HG02973 (cell line): ENCODE measurements at regions not wholly inside any gene's neighbourhood (a gene's known extent, or its start where the extent isn't known, plus 50 kb on each side); places are given as distances from the start of the nearest gene placed in this dataset.
A peak's percentile ranks its signal among the peaks of the same experiment; 100 is the strongest.
"Not testable (repeated sequence)": the region's sequence is repeated elsewhere in the genome, so short reads cannot be mapped to it uniquely, and the experiment has no call there.

Source experiments
- ATAC-seq: cut with Tn5 transposase; IDR thresholded peaks from one replicate; pipeline ENCODE4 v1.9.1; 2021; ENCODE audit warnings: moderate library complexity; ENCODE audit not compliant: unreplicated experiment

DNA sequence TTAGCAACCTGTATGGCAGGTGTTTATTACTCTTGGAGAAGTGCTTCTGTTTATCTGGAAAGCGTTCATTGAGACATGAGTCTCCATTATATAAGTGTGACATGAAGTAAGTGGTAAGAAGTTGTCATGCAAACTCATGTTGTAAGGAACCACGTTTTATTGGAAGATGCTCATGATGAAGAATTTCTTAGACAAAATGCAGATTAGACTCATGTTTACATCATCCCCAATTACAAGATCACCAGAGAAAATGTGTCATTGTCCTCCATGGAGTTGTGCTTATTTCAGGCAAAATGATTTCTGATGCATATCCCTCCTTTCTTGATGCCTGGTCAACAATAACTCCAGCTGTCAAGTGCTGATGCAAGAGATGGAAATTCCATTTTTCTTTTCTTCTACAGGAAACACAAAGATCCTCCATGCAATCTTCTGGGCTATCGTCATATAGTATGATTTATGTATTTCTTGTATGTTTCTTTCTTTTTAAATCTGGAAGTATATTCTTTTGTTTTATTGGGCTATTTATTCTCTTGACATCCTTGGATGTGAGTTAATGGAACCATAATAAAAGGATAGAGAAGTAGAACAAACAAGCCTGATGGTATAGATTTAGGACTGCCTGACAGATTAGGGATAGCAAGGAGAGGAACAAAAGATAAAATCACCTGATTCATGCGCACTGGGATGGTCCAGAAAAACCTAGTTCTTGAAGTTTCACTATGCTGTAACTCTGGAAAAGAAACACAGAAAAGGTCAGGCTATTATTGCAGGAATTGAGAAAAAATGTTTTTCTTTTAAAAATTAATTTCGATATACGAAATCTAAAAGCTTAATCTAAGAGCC is 50.7 kb upstream of the DIAPH3 start:
- ATAC-seq, result no peak

GRCh38 chr13:60220072-60220471 is 56.3 kb upstream of the DIAPH3 start:
- ATAC-seq, result no peak

GRCh38 chr13:60221581-60221980 is 57.9 kb upstream of the DIAPH3 start:
- no peak for ATAC-seq

- no peak for ATAC-seq
Observed at GRCh38 chr13:60226507-60226906, 62.8 kb upstream of the DIAPH3 start.

GRCh38 chr13:60227158-60227557 is 63.4 kb upstream of the DIAPH3 start:
- no peak for ATAC-seq

- ATAC-seq, result no peak
Observed at GRCh38 chr13:60229708-60230272, 66.1 kb upstream of the DIAPH3 start.

- peak; percentile 80 for ATAC-seq
Observed at GRCh38 chr13:60230593-60230992, 66.9 kb upstream of the DIAPH3 start.

GRCh38 chr13:60242043-60242595 is 78.4 kb upstream of the DIAPH3 start:
- ATAC-seq, result no peak

GRCh38 chr13:60244381-60244780 is 80.7 kb upstream of the DIAPH3 start:
- ATAC-seq, result no peak

DNA sequence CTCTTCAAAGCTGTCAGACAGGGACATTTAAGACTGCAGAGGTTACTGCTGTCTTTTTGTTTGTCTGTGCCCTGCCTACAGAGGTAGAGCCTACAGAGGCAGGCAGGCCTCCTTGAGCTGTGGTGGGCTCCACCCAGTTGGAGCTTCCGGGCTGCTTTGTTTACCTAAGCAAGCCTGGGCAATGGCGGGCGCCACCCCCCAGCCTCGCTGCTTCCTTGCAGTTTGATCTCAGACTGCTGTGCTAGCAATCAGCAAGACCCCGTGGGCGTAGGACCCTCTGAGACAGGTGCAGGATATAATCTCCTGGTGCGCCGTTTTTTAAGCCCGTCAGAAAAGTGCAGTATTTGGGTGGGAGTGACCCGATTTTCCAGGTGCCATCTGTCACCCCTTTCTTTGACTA is 87.7 kb upstream of the DIAPH3 start:
- not testable (repeated sequence) for ATAC-seq

DNA sequence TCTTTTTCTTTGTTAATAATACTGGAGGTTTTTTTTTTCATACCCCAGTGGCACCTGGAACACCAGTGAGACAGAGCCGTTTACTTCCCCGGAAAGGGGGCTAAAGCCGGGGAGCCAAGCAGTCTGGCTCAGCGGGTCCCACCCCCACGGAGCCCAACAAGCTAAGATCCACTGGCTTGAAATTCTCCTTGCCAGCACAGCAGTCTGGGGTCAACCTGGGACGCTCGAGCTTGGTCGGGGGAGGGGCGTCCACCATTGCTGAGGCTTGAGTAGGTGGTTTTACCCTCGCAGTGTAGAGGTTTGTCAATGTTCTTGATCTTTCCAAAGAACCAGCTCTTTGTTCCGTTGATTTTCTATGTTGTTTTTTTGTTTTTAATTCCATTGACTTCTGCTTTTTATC is 94.6 kb upstream of the DIAPH3 start:
- ATAC-seq, result no peak

DNA sequence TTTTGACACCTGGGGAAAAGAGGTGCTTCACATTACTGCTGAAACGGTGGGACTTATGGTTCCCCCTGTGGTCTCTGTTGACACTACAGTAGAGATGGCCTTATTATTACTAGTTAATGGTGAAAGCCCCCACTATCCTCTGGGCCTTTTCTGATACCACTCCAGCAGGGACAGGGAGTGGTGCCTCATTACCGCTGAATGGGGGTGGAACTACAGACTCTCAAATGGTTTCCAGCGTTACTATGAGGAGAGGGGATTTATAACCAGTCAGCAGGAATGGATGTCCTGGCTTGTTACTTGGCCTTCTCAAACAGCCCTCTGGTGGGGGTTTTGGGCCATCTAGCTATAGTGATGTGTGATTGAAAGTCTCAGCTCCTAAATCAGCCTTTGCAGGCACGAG is 96.7 kb upstream of the DIAPH3 start:
- no peak for ATAC-seq

DNA sequence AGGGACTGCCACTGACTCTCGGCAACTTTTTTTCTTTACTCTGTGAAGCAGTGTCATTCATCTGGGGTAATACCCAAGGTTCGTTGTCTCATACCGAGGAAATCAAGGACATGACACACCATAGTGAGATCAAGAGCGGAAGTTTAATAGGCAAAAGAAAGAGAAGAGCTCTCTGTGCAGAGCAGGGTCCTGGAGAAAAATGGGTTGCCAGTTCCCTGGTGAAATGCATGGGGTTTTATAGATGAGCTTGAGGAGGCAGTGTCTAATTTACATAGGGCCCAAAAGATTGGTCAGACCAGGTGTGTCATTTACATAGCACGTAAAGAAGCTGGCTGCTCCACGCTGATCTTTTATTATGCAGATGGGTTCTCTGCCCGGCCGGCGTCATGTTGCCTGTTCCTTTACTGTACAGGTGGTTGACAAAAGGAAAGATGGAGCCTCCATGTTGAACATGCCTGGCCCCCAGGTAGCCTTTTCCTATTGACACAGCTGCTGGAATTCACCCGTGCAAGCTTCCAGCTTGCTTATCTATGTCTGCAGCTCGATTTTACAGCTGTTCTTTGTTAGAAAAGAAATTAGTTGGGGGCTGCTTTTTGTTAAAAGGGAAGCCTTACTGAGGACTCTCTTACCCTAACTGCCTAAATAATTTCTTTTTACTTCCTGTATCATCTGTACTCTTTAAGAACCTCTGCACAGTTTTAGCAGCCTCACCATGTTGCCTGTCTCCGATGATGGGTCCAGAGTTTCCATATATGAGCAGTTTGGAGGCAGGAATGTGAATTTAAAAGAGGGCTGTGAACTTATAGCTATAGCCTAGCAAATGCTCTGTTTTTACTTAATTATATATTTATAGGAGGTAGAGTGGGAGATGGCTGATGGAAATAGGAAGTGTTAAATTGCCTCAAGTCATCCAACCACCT is 98.0 kb upstream of the DIAPH3 start:
- no peak for ATAC-seq

DNA sequence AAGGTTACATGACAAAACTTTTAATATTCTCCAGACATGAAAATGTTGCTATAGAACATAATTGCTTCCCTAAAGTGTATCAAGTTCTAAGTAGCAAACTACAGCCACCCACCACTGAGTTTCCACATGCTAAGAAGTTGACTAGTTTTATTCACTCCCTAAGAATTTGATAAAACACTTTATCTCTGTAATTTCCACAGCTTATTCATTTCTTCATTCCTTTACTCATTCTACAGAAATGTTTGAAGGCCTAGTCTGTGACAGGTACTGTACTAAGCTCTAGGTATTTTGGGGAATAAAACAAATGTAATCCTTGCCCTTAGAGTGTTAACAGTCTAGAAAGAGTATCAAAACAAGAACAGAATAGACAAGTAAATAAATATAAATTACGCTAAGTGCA is 101.8 kb upstream of the DIAPH3 start:
- ATAC-seq, result no peak

DNA sequence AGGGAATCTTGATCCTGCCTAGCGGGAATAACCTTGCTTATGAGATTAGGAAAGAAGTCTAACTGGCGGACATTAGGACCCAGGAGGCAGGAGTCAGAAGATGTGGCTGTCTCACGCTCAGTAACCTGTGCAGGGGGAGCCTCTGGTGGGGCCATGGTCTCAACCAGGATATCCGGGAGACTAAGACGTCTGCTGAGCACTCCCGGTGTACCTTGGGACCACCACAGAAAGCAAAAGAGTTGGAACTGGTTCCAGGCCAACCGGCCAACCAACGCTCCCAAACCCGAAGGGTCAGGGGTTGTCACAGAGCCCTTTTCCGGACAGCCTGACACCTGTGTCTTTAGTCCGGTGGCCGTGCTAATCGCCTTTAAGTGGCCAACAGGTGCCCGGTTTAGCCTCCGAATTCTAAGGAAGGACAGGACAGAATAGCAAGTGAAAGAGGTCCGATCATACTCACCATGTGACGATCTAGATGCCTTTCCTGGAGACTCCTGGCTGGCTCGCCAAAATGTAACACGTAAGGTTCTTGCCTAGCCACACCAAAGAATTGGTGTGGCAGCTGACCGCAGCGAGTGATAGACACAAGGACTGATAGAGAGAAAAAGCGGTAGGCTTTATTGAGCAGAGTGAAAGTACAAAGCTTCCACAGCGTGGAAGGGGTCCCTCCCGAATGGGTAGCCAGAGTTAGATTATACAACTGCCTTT is 103.9 kb upstream of the DIAPH3 start:
- peak; percentile 92 for ATAC-seq

DNA sequence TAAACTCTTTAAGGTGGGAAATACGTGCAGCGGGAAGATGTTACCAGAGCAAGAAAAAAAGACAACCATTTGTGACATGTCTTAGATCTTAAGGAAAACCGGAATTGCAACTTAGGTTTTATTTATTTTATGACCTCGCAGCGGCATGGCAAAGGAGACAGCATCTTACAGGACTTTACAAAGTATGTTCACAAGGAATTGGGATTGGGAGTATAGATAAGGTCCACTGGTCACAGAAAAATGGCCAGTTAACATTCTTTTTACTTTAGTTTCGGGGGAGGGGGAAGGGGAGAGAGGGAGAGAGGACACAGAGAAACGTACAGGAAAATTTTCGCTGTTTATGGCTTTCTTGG is 104.5 kb upstream of the DIAPH3 start:
- ATAC-seq, result no peak

- ATAC-seq, result no peak
Observed at GRCh38 chr13:60273971-60274527, 110.3 kb upstream of the DIAPH3 start.

DNA sequence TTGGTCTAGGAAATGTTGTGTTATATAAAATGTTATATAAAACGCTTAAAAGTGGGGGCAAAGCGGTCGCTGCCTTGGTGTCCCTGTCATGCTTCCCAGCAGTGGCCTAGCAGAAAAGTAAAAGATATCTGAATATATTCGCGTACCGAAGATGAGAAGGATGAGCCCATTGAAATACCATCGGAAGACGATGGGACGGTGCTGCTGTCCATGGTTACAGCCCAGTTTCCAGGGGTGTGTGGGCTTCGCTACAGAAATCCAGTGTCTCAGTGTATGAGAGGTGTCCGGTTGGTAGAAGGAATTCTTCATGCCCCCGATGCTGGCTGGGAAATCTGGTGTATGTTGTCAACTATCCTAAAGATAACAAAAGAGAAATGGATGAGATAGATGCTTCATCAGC is 110.9 kb upstream of the DIAPH3 start:
- no peak for ATAC-seq

DNA sequence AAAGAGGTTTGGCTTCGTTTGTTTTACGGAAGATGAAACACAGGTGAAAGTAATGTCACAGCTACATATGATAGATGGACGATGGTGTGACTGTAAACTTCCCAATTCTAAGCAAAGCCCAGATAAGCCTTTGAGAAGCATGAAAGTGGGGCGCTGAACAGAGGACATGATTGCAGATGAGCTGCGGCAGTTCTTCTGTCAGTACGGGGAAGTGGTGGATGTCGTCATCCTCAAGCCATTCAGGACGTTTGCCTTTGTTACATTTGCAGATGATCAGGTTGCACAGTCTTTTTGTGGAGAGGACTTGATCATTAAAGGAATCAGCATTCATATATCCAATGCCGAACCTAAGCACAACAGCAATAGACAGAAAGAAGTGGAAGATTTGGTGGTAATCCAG is 111.5 kb upstream of the DIAPH3 start:
- ATAC-seq, result no peak

GRCh38 chr13:60280524-60280923 is 116.5 kb upstream of the TDRD3 start:
- not testable (repeated sequence) for ATAC-seq
